Ishikawa (cell line): ENCODE measurements at regions not wholly inside any gene's neighbourhood (a gene's known extent, or its start where the extent isn't known, plus 50 kb on each side); places are given as distances from the start of the nearest gene placed in this dataset.

Experiments used
- CREB1 ChIP-seq: IDR thresholded peaks from 2 replicates; pipeline ENCODE4 v1.6.1; 2012; ENCODE audit warnings: low read depth
- EGR1 ChIP-seq: IDR thresholded peaks from 2 replicates; pipeline ENCODE4 v1.6.1; 2012
- EP300 ChIP-seq: IDR thresholded peaks from 2 replicates; pipeline ENCODE4 v1.6.1; 2012; ENCODE audit warnings: borderline replicate concordance
- MAX ChIP-seq: IDR thresholded peaks from 2 replicates; pipeline ENCODE4 v1.6.1; 2012
- NFIC ChIP-seq: IDR thresholded peaks from 2 replicates; pipeline ENCODE4 v1.6.1; 2012
- RAD21 ChIP-seq: IDR thresholded peaks from 2 replicates; pipeline ENCODE4 v1.6.1; 2012; ENCODE audit warnings: low read depth
- REST ChIP-seq: IDR thresholded peaks from 2 replicates; pipeline ENCODE4 v1.6.1; 2012; ENCODE audit warnings: low read depth, mild to moderate bottlenecking
- TAF1 ChIP-seq: IDR thresholded peaks from 2 replicates; pipeline ENCODE4 v1.6.1; 2012; ENCODE audit warnings: low read depth, mild to moderate bottlenecking
- USF1 ChIP-seq: IDR thresholded peaks from 2 replicates; pipeline ENCODE4 v1.6.1; 2012
- YY1 ChIP-seq: IDR thresholded peaks from 2 replicates; pipeline ENCODE4 v1.6.1; 2012; ENCODE audit warnings: low read depth
- ZBTB7A ChIP-seq: IDR thresholded peaks from 2 replicates; pipeline ENCODE4 v1.6.1; 2012; ENCODE audit warnings: low read depth

- TF ChIP-seq ZBTB7A (no peak), EP300 (no peak), NFIC (no peak), USF1 (no peak), CREB1 (no peak), MAX (no peak), REST (no peak), YY1 (no peak), TAF1 (no peak), RAD21 (no peak), EGR1 (no peak)
Measured at GRCh38 chrX:17932781-17933180, 71.7 kb upstream of the RAI2 start.
